ENCODE measurements at regions not wholly inside any gene's neighbourhood (a gene's known extent, or its start where the extent isn't known, plus 50 kb on each side); places are given as distances from the start of the nearest gene placed in this dataset.

- TF ChIP-seq ZNF384 (IDR thresholded peaks at IDR 0.05) (no peak), FOXA1 (IDR thresholded peaks at IDR 0.05) (no peak), PKNOX1 (IDR thresholded peaks at IDR 0.05) (no peak), SUZ12 (IDR thresholded peaks at IDR 0.05) (no peak), TARDBP (IDR thresholded peaks at IDR 0.05) (no peak), CTBP1 (IDR thresholded peaks at IDR 0.05; ENCODE audit: borderline replicate concordance) (no peak), SP1 (IDR thresholded peaks at IDR 0.05) (no peak), FOXK2 (IDR thresholded peaks at IDR 0.05) (no peak), ELF4 (IDR thresholded peaks at IDR 0.05) (no peak), ARNT (IDR thresholded peaks at IDR 0.05) (no peak)
These were observed 594.7 kb downstream of the SMARCA1 start for GRCh38 chrX:128928636-128929035.

All from HEK293T (cell line).